Occipital lobe (tissue), 1 donor: ENCODE measurements at regions not wholly inside any gene's neighbourhood (a gene's known extent, or its start where the extent isn't known, plus 50 kb on each side); places are given as distances from the start of the nearest gene placed in this dataset.

Experiments used
- DNase-seq: peaks from one replicate; lab custom pipeline; 2025; lab: John Stamatoyannopoulos, UW

GRCh38 chr1:193433599-193433998 lies 247.2 kb upstream of the B3GALT2 start:
- no peak for DNase-seq

DNA sequence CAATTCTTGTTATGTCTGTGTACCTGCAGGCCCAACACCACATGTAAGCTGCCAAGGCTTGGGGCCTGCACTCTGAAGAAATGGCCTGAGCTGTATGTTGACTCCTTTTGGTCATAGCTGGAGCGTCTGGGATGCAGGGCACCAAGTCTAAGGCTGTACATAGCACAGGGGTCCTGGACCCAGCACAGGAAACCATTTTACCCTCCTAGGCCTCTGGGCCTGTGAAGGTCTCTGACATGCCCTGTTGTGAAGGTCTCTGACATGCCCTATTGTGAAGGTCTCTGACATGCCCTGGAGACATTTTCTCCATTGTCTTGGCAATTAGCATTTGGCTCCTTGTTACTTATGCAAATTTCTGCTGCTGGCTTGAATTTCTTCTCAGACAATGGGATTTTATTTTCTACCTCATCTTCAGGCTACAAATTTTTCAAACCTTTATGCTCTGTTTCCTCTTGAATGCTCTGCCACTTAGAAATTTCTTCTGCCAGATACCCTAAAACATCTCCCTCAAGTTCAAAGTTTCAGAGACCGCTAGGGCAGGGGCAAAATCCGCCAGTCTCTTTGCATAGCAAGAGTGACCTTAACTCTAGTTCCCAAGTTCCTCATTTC lies 246.7 kb upstream of the B3GALT2 start:
- no peak for DNase-seq

DNA sequence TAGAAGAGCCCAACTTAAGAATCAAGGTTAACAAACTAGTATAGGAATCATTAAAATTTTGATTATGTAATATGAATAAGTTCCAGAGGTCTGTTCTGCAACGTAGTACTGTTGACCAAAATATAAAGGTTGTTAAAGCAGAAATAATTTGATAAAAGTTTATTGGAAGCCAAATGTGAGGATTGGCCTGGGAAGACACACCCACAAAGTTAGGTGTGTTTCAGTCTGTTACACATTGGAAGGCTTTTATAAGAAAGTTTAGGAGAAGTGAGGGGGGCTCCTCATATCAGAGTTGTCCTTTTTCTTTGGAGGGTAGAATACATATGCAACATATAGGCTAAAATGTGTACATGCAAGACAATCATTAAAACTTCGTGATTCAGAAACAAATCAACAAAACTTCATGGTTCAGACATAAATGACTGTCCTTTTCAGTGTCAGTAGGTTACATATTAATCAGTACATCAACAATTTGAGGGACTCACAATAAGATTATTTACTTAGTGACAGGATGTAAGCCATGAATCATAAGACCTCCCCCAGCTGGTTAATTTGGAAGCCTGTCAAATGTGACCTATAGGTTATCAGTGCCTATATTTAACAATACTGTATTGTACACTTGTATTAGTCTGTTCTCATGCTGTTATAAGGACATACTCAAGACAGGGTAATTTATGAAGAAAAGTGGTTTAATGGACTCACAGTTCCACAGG lies 245.0 kb upstream of the B3GALT2 start:
- DNase-seq = no peak

DNA sequence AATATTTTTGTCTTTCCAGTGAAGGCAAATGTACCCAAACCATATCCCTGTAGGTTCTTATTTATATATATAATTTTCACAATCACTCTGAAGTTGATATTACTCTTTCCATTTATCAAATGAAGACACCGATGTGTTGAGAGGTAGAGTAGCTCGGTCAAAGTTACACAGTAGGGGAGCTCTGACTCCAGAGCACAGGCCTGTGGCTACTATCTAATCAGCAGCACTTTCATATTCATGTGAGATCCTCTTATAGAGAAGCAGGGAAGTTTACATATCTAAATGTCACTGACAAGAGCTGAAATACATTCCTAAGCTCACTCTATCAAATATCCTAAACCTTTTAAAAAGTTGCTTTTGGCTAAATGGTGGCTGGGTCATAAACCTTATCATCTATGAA lies 241.1 kb upstream of the B3GALT2 start:
- no peak for DNase-seq

GRCh38 chr1:193426061-193426460 lies 239.6 kb upstream of the B3GALT2 start:
- no peak for DNase-seq

GRCh38 chr1:193421487-193421886 lies 235.1 kb upstream of the B3GALT2 start:
- no peak for DNase-seq

GRCh38 chr1:193419295-193419694 lies 232.9 kb upstream of the B3GALT2 start:
- no peak for DNase-seq

DNA sequence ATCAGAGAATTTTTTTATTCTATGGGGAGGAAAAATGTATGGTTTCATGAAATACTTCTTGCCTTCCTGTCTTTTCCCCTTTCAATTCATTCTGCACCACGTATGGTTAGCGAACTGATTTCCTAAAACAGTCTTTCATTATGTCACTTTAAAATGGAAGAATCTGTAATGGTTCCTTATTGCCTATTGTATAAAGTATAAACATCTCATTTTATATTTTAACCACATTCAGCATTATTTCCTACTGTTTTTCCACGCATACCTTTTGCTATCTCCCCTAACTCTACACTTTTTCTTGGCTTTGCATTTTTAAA lies 232.3 kb upstream of the B3GALT2 start:
- no peak for DNase-seq

DNA sequence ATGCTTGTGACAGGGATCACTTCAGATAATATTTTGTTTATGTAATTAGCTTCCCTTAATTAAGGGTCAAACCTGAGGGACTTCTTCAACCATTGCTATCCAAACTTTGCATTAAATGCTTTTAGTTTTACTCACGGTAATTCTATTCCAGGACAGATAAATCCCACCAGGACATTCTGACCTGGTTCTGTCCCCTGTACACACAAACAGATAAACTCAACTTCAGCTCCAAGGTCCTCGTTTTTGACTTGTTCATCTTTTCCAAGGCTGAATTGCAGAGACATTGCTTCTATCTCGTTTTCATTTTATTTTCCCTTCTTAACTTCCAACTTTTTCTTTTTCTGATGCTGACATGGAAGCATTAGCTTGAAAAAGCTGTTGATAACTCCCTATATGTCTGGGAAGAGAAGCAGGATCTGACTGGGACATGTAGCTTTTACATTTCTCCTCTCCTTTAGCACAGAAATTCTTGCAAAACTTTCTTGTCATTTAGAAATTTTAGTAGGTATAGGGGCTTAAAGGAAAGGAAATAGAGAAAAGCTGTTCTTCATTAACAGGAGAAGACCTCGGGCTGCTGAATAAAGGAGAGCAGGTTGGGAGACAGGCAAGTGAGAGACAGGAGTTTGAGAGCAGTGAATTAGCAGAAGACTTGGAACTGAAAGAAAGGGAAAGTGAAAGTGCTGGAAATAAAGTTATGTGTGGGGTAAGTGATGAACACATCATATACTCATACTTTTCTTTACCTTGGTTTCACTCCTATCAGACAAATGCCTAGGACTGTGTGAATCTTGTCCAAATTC lies 231.7 kb upstream of the B3GALT2 start:
- no peak for DNase-seq

- DNase-seq = no peak
Measured at GRCh38 chr1:193417403-193417802, 231.0 kb upstream of the B3GALT2 start.

- no peak for DNase-seq
Measured at GRCh38 chr1:193416226-193417024, 230.0 kb upstream of the B3GALT2 start.

GRCh38 chr1:193415256-193415655 lies 228.8 kb upstream of the B3GALT2 start:
- DNase-seq = no peak

DNA sequence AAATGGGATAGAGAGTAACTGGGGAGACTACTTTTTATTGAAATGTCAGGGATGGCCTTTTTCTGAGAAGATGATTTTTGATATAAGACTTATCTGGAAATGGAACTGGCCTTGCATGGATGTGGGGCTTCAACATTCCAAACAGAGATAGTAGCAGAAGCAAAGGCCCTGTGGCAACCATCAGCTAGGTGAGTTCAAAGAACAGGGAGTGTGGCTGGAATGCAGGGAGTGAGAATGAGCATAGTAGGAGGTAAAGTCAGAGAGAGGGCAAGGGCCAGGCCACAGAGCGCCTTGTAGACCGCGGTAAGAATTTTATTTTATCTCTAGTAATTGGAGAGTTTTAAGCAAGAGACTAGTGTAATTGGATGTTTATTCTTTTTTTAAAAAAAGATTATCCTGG lies 227.0 kb upstream of the B3GALT2 start:
- no peak for DNase-seq

DNA sequence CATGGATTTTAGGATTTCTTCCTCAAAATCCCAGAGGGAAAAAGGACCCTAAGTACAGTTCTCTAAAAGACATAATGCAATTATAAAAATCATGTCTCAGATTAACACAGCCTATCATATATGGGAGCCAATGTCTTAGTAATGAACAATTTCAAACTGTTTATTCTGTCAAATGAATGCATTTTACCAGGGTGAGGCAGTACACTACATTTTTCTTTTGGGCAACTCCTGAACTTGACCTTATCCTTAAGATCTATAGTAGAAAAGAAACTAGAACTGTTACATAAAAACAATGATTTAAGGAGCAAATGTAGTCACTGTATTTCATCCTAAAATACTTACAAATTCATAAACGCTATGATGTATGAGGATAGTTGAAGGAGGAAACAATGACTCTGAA lies 226.3 kb upstream of the B3GALT2 start:
- no peak for DNase-seq

DNA sequence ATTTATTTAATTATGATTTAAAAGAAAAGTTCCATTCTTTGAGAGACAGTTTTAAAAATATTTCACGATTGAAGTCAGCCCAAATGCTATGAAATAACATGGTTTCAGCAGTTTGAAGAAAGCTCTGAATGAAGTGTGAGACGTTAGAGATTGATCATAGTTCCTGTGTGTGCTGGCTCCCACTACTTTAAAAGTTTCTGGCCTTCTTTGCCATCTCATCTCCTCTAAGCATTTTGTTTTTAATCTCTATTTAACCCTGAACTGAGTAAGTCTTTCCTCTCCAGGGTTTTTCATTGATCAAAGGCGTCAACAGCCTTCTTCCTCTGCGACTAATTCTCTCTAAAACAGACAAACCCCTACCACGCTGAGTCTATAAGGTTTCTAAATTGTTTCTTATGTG lies 225.3 kb upstream of the B3GALT2 start:
- no peak for DNase-seq

DNA sequence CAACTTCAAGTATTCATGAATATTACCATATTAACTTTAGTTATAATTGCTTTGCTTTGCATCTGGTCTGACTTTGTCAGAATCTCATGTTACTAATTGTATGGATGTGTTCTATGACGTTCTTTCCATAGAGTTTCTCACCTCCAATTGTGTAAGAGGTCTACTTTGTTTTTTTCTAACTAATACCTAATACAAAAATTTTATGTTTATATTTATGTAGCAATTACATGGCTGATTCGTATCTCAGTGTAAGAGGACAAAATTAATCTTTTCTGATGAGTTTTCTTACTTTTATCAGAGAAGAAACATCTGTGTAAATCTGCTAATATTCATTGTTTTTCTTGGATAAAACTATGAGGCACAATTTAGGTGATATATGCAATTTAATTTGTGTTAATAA lies 224.8 kb upstream of the B3GALT2 start:
- no peak for DNase-seq

DNA sequence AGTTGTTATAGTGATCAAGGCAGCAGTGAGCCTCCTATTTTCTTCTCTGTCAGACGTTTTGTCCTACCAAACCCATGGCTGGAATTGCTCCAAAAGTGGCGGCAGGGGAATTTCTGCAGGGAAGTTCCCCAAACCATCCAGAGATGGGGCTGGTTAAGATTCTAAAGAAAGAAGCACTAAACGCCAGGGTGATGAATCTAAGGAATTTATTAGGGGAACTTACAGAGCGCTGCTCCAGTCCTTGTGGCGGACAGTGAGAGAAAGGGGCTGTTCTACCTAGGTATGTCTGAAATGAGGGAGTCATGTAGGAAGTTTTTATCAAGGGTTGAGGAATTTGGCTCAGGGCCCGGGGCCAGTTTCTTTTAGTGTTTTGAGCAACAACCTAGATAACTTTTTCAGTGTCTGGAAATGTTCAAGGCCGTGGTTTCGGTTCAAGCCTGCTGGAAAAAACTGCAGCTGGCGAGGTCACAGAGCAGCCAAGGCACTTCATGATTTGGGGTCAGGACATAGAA lies 222.4 kb upstream of the B3GALT2 start:
- no peak for DNase-seq

GRCh38 chr1:193406901-193407300 lies 220.5 kb upstream of the B3GALT2 start:
- no peak for DNase-seq

DNA sequence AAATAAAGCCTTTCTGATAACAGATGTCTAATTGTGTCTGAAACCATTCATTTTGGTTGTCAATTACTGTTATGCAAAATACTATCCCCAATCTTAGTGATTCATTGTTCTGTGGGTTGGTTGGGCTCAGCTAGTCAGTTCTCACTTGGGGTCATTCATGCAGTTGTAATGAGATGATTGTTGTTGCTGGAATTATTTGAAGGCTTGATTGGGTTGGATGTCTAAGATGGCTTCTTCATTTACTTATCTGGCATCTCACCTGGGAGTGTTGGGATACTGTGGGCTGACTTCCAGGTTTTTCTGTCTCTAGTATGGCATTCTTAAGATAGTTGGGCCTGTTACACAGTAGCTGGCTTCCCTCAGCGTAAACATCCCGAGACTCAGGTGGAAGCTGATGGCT lies 217.8 kb upstream of the B3GALT2 start:
- DNase-seq = no peak

DNA sequence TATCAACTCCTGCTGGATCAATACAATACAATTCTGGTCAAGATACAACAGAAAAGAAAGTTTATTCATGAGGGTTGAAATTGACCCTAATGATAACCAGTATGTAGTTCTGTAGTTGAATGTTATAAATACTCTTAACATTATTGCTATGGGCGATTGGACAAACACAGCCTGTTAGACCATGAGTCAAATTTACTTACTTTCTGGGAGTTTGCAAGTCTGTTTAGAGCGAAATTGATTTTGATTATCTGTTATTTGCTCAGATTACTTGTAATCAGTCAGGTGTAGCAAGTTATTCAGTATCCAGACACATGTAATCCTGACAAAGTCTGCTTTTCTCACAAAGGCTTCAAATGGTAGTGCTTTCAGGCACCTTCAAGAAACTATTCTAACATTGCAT lies 216.6 kb upstream of the B3GALT2 start:
- DNase-seq = no peak

DNA sequence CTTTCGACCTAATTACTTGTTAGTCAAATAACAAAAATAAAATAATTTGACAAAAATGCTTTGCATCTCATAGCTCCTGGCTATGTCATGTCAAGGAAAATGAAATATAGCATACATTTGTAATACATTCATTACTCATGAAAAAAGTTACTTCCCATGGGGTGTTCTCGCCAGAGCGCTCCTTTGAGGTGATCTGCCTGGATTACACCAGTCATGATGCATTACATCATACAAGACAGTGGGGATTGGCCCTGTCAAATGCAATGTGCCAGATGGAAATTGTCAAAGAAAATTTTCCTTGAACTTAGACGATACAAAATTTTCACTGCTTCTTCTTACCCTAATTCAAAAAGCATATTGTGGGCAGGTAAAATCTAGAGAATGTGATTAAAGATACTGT lies 215.6 kb upstream of the B3GALT2 start:
- no peak for DNase-seq

- no peak for DNase-seq
Measured at GRCh38 chr1:193394336-193394735, 207.9 kb upstream of the B3GALT2 start.
